Natural killer cell (primary cell): ENCODE measurements at regions not wholly inside any gene's neighbourhood (a gene's known extent, or its start where the extent isn't known, plus 50 kb on each side); places are given as distances from the start of the nearest gene placed in this dataset.

Experiments
- ATAC-seq, 3 donors: fragments of 150-1000 bp in 2 of 3; fragments of 200-7000 bp in 1 of 3; cut with Tn5 transposase; 1 replicate in 1 of 3; 2 replicates in 2 of 3; pipeline ENCODE4 v1.10.0; 2021; ENCODE audit warnings: mild to moderate bottlenecking in 2 of 3, moderate library complexity in 2 of 3
- DNase-seq, 2 donors: peaks; one replicate each; pipeline versions ENCODE4 v3.0.0 to v3.0.0-alpha.2; 2013 to 2021; ENCODE audit warnings: mixed read lengths in 1 of 2
- H3K27ac ChIP-seq: one replicate; pipeline ENCODE4 v1.5.1; 2013; ENCODE audit warnings: mild to moderate bottlenecking, low read length
- H3K27me3 ChIP-seq: one replicate; pipeline ENCODE4 v1.6.1; 2013; ENCODE audit warnings: low read length; ENCODE audit not compliant: control insufficient read depth, insufficient read depth
- H3K36me3 ChIP-seq: one replicate; pipeline ENCODE4 v1.6.1; 2013; ENCODE audit warnings: low read length; ENCODE audit not compliant: control insufficient read depth, insufficient read depth
- H3K4me1 ChIP-seq: one replicate; pipeline ENCODE4 v1.6.1; 2013; ENCODE audit warnings: low read length; ENCODE audit not compliant: control insufficient read depth, insufficient read depth
- H3K4me3 ChIP-seq: one replicate; pipeline ENCODE4 v1.5.1; 2013; ENCODE audit warnings: low read length
- H3K9me3 ChIP-seq: one replicate; pipeline ENCODE4 v1.6.1; 2013; ENCODE audit warnings: low read length; ENCODE audit not compliant: control insufficient read depth, insufficient read depth
- H3K27ac Mint-ChIP-seq, 2 donors: one replicate each; pipeline ENCODE4 v1.8.0; 2022; ENCODE audit warnings: mild to moderate bottlenecking in 2 of 2, mixed read lengths in 2 of 2, moderate library complexity in 1 of 2
- H3K27me3 Mint-ChIP-seq, 2 donors: one replicate each; pipeline ENCODE4 v1.8.0; 2022; ENCODE audit warnings: low read depth in 2 of 2, mixed read lengths in 2 of 2
- H3K36me3 Mint-ChIP-seq: one replicate; pipeline ENCODE4 v1.8.0; 2022; ENCODE audit warnings: mixed read lengths
- H3K4me1 Mint-ChIP-seq, 2 donors: one replicate each; pipeline ENCODE4 v1.8.0; 2022; ENCODE audit warnings: mixed read lengths in 2 of 2
- H3K4me3 Mint-ChIP-seq: one replicate; pipeline ENCODE4 v1.8.0; 2022; ENCODE audit warnings: mild to moderate bottlenecking, moderate library complexity, mixed read lengths
- H3K9me3 Mint-ChIP-seq, 2 donors: one replicate each; pipeline ENCODE4 v1.8.0; 2022; ENCODE audit warnings: mixed read lengths in 2 of 2
- WGBS: methylation state at CpG from one replicate; pipeline ENCODE4 v1.1.7; 2013; ENCODE audit warnings: missing lambda C conversion rate; ENCODE audit not compliant: insufficient coverage; 5-methylcytosine and 5-hydroxymethylcytosine counted together
- intact Hi-C: fragments of 100-400 bp; cut with micrococcal nuclease; formaldehyde crosslinking; loops from one replicate; pipeline ENCODE4 v1.14.2; 2022
- TF ChIP-seq, protein P1 (sequence below): fragments of 200-600 bp; IDR thresholded peaks from one replicate; pipeline ENCODE4 v1.8.0; 2022; ENCODE audit warnings: antibody characterized with exemption

DNA sequence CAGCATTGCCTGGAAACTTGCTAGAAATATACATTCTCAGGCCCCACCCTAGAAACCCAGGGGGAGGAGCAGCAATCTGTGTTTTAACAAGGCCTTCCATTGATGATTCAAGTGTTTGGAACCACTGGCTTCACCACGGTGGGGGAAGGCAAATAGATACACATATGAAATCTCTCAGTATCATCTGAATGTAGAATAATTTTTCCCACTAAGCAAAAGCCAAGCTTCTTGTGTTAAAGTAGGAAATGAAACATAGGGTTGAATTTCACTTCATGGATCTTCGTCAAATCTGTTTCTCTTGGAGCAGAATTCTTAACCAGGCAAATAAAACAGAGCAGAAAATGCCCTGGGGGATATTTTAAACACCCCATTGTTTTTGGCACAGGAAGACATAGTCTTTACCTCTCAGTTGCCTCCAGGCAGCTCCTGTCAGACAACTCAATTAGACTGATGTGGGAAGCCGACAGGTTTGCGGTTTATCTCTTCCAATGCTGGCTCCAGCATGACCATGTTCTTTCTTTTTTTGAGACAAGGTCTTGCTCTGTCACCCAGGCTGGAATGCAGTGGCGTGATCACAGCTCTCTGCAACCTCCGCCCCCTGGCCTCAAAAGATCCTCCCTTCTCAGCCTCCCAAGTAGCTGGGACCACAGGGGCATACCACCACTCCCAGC, 213.0 kb downstream of the FOXO1 start:
- peaks cover 0 to 2% of the 10 kb centered on the region in 2 donors for H3K9me3 Mint-ChIP-seq
- H3K27me3 ChIP-seq = no peaks in the 10 kb centered on the region
- intact Hi-C loops = no loop called here
- no peak overlapping the region for H3K4me3 Mint-ChIP-seq
- WGBS = 89% methylated on average over 6 of the region's 6 CpGs
- H3K27ac ChIP-seq = no peak overlapping the region
- H3K27me3 Mint-ChIP-seq = no peaks in the 10 kb centered on the region
- no peaks in the 10 kb centered on the region for H3K36me3 Mint-ChIP-seq
- no peaks in the 10 kb centered on the region for H3K36me3 ChIP-seq
- ATAC-seq (no peak), DNase-seq (no peak)
- H3K27ac Mint-ChIP-seq = no peak overlapping the region
- no peaks in the 10 kb centered on the region for H3K4me1 Mint-ChIP-seq
- no peaks in the 10 kb centered on the region for H3K4me1 ChIP-seq
- no peaks in the 10 kb centered on the region for H3K9me3 ChIP-seq
- H3K4me3 ChIP-seq = no peak overlapping the region
- TF ChIP-seq, protein P1, sequence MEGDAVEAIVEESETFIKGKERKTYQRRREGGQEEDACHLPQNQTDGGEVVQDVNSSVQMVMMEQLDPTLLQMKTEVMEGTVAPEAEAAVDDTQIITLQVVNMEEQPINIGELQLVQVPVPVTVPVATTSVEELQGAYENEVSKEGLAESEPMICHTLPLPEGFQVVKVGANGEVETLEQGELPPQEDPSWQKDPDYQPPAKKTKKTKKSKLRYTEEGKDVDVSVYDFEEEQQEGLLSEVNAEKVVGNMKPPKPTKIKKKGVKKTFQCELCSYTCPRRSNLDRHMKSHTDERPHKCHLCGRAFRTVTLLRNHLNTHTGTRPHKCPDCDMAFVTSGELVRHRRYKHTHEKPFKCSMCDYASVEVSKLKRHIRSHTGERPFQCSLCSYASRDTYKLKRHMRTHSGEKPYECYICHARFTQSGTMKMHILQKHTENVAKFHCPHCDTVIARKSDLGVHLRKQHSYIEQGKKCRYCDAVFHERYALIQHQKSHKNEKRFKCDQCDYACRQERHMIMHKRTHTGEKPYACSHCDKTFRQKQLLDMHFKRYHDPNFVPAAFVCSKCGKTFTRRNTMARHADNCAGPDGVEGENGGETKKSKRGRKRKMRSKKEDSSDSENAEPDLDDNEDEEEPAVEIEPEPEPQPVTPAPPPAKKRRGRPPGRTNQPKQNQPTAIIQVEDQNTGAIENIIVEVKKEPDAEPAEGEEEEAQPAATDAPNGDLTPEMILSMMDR = no peak

- intact Hi-C loops = no loop called here
- 56% methylated on average over 3 of the region's 3 CpGs for WGBS
- H3K9me3 ChIP-seq = no peaks in the 10 kb centered on the region
- H3K27me3 ChIP-seq = no peaks in the 10 kb centered on the region
- TF ChIP-seq, protein P1 = no peak
- no peak overlapping the region for H3K27ac Mint-ChIP-seq
- no peak overlapping the region for H3K27ac ChIP-seq
- H3K4me3 ChIP-seq = no peak overlapping the region
- no peak for DNase-seq
- no peak overlapping the region for H3K4me3 Mint-ChIP-seq
- no peaks in the 10 kb centered on the region for H3K4me1 ChIP-seq
- H3K36me3 Mint-ChIP-seq = no peaks in the 10 kb centered on the region
- H3K4me1 Mint-ChIP-seq = no peaks in the 10 kb centered on the region
- H3K36me3 ChIP-seq = no peaks in the 10 kb centered on the region
- no peak for ATAC-seq
- H3K9me3 Mint-ChIP-seq = no peaks in the 10 kb centered on the region
- no peaks in the 10 kb centered on the region for H3K27me3 Mint-ChIP-seq
These were observed 210.0 kb downstream of the FOXO1 start for GRCh38 chr13:40456397-40456953.

DNA sequence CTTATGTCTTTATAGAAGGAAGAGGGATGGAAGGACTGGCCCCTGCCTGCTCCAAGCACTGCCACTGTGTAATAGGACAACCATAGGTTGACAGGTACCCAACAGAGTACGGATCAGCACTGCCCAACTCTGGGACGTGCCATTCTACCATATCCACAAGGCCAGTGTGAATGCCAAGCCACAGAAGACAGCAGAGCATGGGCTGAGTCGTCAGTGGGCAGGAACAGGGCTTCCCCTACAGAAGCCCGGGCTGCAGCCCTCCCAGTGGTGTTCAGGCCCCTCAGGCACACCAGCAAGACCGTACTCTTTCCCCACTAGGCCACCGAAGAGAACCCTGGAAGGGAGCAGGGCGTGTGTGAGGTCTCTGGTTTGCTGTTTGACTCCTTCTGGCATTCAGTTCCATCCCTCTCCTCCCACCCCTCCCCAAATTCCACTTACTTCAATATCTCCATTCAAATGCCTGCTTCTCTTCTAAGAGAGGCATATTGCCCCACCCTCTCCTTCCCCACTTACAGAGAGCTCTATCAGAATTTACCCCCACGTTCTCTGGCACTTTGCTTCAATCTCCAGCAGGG, 209.4 kb downstream of the FOXO1 start:
- no peaks in the 10 kb centered on the region for H3K9me3 Mint-ChIP-seq
- H3K27ac ChIP-seq = no peak overlapping the region
- DNase-seq (no peak), ATAC-seq (no peak)
- H3K27ac Mint-ChIP-seq = no peak overlapping the region
- no peaks in the 10 kb centered on the region for H3K4me1 ChIP-seq
- H3K27me3 Mint-ChIP-seq = no peaks in the 10 kb centered on the region
- H3K4me3 Mint-ChIP-seq = no peak overlapping the region
- no peaks in the 10 kb centered on the region for H3K36me3 ChIP-seq
- intact Hi-C loops = no loop called here
- no peaks in the 10 kb centered on the region for H3K27me3 ChIP-seq
- no peaks in the 10 kb centered on the region for H3K4me1 Mint-ChIP-seq
- no peaks in the 10 kb centered on the region for H3K9me3 ChIP-seq
- WGBS = 87% methylated on average over 8 of the region's 8 CpGs
- H3K36me3 Mint-ChIP-seq = no peaks in the 10 kb centered on the region
- H3K4me3 ChIP-seq = no peak overlapping the region
- TF ChIP-seq, protein P1 = no peak
